ENCODE measurements at regions not wholly inside any gene's neighbourhood (a gene's known extent, or its start where the extent isn't known, plus 50 kb on each side); places are given as distances from the start of the nearest gene placed in this dataset.

DNA sequence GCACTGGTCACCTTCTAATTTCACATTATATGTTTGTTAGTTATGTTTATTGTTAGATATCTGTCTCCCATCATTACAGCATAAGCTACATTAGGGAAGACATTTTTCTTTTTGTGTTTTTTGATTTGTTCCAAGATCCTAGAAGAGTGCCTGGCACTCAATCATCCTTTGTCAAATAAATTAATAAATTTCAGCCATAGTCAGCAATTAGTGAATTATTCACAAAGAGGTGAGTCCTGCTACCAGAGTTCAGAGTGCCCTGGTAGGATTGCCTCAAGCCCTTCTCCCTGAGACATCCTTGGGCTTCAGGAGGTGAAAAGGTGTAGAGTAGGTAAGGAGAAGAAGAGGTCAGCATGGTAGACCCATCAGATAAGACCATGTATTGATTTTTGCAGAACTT is 186.2 kb upstream of the CTAGE1 start:
- no peak overlapping the region for H3K27ac ChIP-seq (ENCODE audit: low read depth, low read length)
- H3K4me3 ChIP-seq (ENCODE audit: low read depth, low read length): no peak overlapping the region
- no peaks in the 10 kb centered on the region for H3K27me3 ChIP-seq (ENCODE audit: insufficient read depth, low read length)
- H2AFZ ChIP-seq (ENCODE audit: low read length, unreplicated experiment): no peak overlapping the region
- no peaks in the 10 kb centered on the region for H3K79me2 ChIP-seq (ENCODE audit: control insufficient read depth, insufficient read depth, low read length, unreplicated experiment)
- no peaks in the 10 kb centered on the region for H3K36me3 ChIP-seq (ENCODE audit: insufficient read depth, low read length)
- H3K4me1 ChIP-seq (ENCODE audit: control insufficient read depth, insufficient read depth, low read length, unreplicated experiment): peaks cover 7% of the 10 kb centered on the region

- H3K36me3 ChIP-seq (ENCODE audit: insufficient read depth, low read length): no peaks in the 10 kb centered on the region
- H3K27ac ChIP-seq (ENCODE audit: low read depth, low read length): peak overlapping the region; percentile 42; the same call in 1 of the 2 replicates
Observed at GRCh38 chr18:22604390-22604985, 186.8 kb upstream of the CTAGE1 start.

DNA sequence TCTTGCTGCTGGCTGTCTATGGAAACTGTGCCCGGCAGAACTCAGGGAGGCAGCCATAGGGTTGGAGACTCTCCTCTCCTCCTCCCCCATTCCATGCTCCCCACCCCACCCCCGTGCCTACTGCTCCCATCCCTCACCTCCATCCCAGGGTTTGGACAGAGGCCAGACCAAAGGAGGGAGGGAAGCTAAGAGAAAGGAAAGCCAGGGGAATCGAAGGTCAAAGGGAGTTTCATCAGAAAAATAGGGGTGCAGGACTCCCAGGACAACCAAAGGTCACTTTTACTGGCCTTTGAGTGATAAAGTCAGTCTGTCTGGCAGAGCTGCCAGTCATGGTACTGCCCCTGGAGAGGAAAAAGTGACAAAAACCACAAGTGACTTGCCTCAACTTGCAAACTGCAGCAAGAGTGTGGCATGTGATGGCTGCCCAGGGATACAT is 187.3 kb upstream of the CTAGE1 start:
- H3K4me1 ChIP-seq (ENCODE audit: control insufficient read depth, insufficient read depth, low read length, unreplicated experiment): peaks cover 7% of the 10 kb centered on the region

More at GRCh38 chr18:22604390-22604985, 186.8 kb upstream of the CTAGE1 start:
- H3K79me2 ChIP-seq (ENCODE audit: control insufficient read depth, insufficient read depth, low read length, unreplicated experiment): no peaks in the 10 kb centered on the region
- H3K4me1 ChIP-seq (ENCODE audit: control insufficient read depth, insufficient read depth, low read length, unreplicated experiment): peaks cover 7% of the 10 kb centered on the region
- H3K4me3 ChIP-seq (ENCODE audit: low read depth, low read length): peak overlapping the region; percentile 31; the same call in 1 of the 2 replicates
- peak overlapping the region; percentile 49 for H2AFZ ChIP-seq (ENCODE audit: low read length, unreplicated experiment)
- no peaks in the 10 kb centered on the region for H3K27me3 ChIP-seq (ENCODE audit: insufficient read depth, low read length)

DNA sequence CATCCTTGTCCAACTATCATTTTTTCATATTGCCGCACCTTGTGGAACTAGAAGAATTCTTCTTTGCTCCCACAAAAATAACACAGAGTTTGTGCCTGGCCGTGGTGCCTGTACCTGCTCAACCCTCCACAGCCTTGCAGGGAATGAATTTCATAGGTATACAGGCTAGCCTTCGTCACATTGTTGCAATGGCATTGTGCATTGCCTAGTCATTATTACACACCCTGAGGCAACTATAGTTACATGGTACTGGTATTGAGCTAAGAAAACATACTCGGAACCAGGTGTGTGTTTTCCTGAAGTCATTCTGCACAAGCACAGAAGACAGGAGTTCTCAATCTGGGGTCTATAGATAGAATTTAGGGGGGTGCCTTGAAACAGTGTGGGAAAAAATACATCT is 188.0 kb upstream of the CTAGE1 start:
- no peaks in the 10 kb centered on the region for H3K36me3 ChIP-seq (ENCODE audit: insufficient read depth, low read length)
- H3K4me1 ChIP-seq (ENCODE audit: control insufficient read depth, insufficient read depth, low read length, unreplicated experiment): peaks cover 7% of the 10 kb centered on the region
- no peaks in the 10 kb centered on the region for H3K27me3 ChIP-seq (ENCODE audit: insufficient read depth, low read length)
- H3K79me2 ChIP-seq (ENCODE audit: control insufficient read depth, insufficient read depth, low read length, unreplicated experiment): no peaks in the 10 kb centered on the region
- no peak overlapping the region for H3K4me3 ChIP-seq (ENCODE audit: low read depth, low read length)
- H2AFZ ChIP-seq (ENCODE audit: low read length, unreplicated experiment): no peak overlapping the region
- H3K27ac ChIP-seq (ENCODE audit: low read depth, low read length): no peak overlapping the region

More for the DNA sequence above, 187.3 kb upstream of the CTAGE1 start:
- 0 out of 2 replicates have a peak overlapping the region, but pooled peaks have one; percentile 42 for H3K27ac ChIP-seq (ENCODE audit: low read depth, low read length)
- no peaks in the 10 kb centered on the region for H3K79me2 ChIP-seq (ENCODE audit: control insufficient read depth, insufficient read depth, low read length, unreplicated experiment)
- H3K27me3 ChIP-seq (ENCODE audit: insufficient read depth, low read length): no peaks in the 10 kb centered on the region
- no peaks in the 10 kb centered on the region for H3K36me3 ChIP-seq (ENCODE audit: insufficient read depth, low read length)
- H3K4me3 ChIP-seq (ENCODE audit: low read depth, low read length): no peak overlapping the region
- H2AFZ ChIP-seq (ENCODE audit: low read length, unreplicated experiment): peak overlapping the region; percentile 49

DNA sequence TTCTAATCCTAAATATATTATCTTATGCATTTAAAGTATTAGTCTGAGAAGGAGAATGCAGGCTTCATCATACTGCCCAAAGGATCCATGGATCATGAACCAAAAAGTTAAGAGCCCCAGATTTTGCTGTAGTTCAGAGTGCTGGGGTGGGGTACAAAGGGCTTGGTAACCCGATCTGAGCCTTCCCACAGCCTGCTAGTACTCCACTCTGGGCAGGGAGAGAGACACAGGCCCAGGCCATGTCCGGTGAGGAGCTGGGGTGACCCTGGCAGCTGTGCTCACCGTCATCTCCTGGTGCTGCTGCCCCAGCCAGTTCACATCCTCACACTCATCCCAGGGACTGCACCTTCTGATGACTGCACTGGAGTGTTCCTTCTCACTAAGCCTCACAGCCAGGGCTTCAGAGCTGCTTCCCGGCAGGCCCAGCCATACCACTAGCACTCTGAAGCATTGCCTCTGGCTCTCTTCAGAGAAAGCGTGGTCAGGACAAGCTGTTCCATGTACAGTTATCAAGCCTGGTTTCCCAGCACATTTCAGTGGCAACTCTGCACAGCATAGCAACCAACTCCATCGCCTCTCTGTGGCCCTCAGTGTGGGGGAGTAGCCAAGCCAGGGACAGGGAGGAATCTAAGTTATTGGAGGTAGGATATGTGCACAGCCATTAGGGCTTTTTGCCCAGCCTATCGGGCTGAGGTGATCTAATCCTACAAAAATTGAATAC is 189.0 kb upstream of the CTAGE1 start:
- H3K36me3 ChIP-seq (ENCODE audit: insufficient read depth, low read length): no peaks in the 10 kb centered on the region
- no peaks in the 10 kb centered on the region for H3K79me2 ChIP-seq (ENCODE audit: control insufficient read depth, insufficient read depth, low read length, unreplicated experiment)
- H2AFZ ChIP-seq (ENCODE audit: low read length, unreplicated experiment): no peak overlapping the region
- no peak overlapping the region for H3K4me3 ChIP-seq (ENCODE audit: low read depth, low read length)
- H3K4me1 ChIP-seq (ENCODE audit: control insufficient read depth, insufficient read depth, low read length, unreplicated experiment): peaks cover 7% of the 10 kb centered on the region
- no peak overlapping the region for H3K27ac ChIP-seq (ENCODE audit: low read depth, low read length)
- H3K27me3 ChIP-seq (ENCODE audit: insufficient read depth, low read length): no peaks in the 10 kb centered on the region

DNA sequence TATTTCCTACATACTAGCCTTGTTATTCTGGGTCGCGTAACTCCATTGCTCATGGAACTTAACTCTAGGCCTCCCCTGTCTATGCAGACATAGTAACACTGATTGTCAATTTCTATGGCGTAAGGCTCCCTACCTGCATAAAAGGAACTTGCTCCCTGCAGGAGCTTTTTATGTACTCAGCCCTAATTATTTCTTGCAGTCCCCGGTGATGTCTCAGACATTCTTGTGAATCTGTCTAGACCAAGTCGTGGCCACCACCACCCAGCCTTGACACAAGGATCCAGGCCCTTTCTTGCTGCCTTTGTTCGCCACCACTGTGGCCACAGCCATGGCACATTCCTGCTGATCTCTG is 189.5 kb upstream of the CTAGE1 start:
- Histone ChIP-seq H3K27me3 (ENCODE audit: insufficient read depth, low read length) (no peaks in the 10 kb centered on the region), H2AFZ (ENCODE audit: low read length, unreplicated experiment) (no peak overlapping the region), H3K36me3 (ENCODE audit: insufficient read depth, low read length) (no peaks in the 10 kb centered on the region), H3K79me2 (ENCODE audit: control insufficient read depth, insufficient read depth, low read length, unreplicated experiment) (no peaks in the 10 kb centered on the region), H3K4me1 (ENCODE audit: control insufficient read depth, insufficient read depth, low read length, unreplicated experiment) (peaks cover 7% of the 10 kb centered on the region), H3K4me3 (ENCODE audit: low read depth, low read length) (no peak overlapping the region), H3K27ac (ENCODE audit: low read depth, low read length) (no peak overlapping the region)

- Histone ChIP-seq H3K27me3 (ENCODE audit: insufficient read depth, low read length) (no peaks in the 10 kb centered on the region), H3K27ac (ENCODE audit: low read depth, low read length) (no peak overlapping the region), H3K79me2 (ENCODE audit: control insufficient read depth, insufficient read depth, low read length, unreplicated experiment) (no peaks in the 10 kb centered on the region), H3K4me3 (ENCODE audit: low read depth, low read length) (no peak overlapping the region), H2AFZ (ENCODE audit: low read length, unreplicated experiment) (no peak overlapping the region), H3K4me1 (ENCODE audit: control insufficient read depth, insufficient read depth, low read length, unreplicated experiment) (peaks cover 7% of the 10 kb centered on the region), H3K36me3 (ENCODE audit: insufficient read depth, low read length) (no peaks in the 10 kb centered on the region)
Observed at GRCh38 chr18:22608847-22609246, 191.1 kb upstream of the CTAGE1 start.

DNA sequence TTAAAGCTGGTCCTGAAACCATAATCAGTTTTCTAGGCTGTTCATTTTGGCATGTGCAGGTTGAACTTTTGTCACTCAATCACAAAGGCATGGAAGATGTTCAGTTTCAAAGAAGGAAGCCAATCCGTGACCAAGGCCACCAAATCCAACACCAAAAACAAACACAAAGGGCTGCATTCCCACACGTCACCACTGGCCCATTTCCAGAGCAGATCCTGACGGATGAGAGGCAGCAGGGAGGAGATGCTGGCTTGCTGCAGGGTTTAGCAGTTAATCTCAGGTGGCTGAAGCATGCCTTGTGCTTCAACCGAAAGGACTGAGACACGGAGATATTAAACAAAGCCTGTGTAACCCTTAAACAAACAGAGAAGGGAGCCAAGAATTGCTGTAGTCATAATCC is 191.9 kb upstream of the CTAGE1 start:
- H3K27ac ChIP-seq (ENCODE audit: low read depth, low read length): no peak overlapping the region
- no peak overlapping the region for H3K4me3 ChIP-seq (ENCODE audit: low read depth, low read length)
- H2AFZ ChIP-seq (ENCODE audit: low read length, unreplicated experiment): peak overlapping the region; percentile 34
- H3K36me3 ChIP-seq (ENCODE audit: insufficient read depth, low read length): no peaks in the 10 kb centered on the region
- H3K27me3 ChIP-seq (ENCODE audit: insufficient read depth, low read length): no peaks in the 10 kb centered on the region
- H3K79me2 ChIP-seq (ENCODE audit: control insufficient read depth, insufficient read depth, low read length, unreplicated experiment): no peaks in the 10 kb centered on the region
- peaks cover 7% of the 10 kb centered on the region for H3K4me1 ChIP-seq (ENCODE audit: control insufficient read depth, insufficient read depth, low read length, unreplicated experiment)

DNA sequence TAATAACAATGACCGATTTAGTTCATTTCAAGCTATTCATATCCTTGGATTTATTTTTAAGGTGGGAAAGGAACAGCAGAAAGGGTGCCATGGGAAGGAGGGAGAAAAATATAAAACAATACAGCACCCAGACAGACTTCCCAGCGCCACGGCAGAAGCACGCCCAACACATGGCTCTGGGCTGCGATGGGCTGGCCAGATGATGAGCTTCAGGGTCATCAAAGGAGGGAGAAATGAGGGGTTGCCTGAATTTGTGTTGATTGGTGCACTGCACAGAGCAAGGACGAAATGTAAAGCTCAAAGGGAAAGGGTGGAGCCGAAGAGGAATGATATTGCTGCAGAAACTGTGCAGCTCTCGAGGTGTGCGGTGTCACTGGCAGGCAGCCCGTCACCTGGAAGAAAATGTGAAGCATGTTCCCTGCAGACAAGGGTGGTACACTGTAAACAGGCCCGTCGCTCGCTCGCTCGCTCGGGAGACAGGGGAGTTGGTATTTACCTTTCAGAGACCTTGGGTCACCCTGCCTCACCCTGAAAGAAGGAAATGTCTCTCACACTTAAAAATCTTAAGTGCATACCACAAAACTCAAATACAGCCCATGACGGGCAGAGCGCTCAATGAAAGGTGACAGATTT is 195.5 kb upstream of the CTAGE1 start:
- Histone ChIP-seq H2AFZ (ENCODE audit: low read length, unreplicated experiment) (no peak overlapping the region), H3K79me2 (ENCODE audit: control insufficient read depth, insufficient read depth, low read length, unreplicated experiment) (no peaks in the 10 kb centered on the region), H3K27ac (ENCODE audit: low read depth, low read length) (no peak overlapping the region), H3K27me3 (ENCODE audit: insufficient read depth, low read length) (no peaks in the 10 kb centered on the region), H3K4me1 (ENCODE audit: control insufficient read depth, insufficient read depth, low read length, unreplicated experiment) (no peaks in the 10 kb centered on the region), H3K4me3 (ENCODE audit: low read depth, low read length) (no peak overlapping the region), H3K36me3 (ENCODE audit: insufficient read depth, low read length) (no peaks in the 10 kb centered on the region)

DNA sequence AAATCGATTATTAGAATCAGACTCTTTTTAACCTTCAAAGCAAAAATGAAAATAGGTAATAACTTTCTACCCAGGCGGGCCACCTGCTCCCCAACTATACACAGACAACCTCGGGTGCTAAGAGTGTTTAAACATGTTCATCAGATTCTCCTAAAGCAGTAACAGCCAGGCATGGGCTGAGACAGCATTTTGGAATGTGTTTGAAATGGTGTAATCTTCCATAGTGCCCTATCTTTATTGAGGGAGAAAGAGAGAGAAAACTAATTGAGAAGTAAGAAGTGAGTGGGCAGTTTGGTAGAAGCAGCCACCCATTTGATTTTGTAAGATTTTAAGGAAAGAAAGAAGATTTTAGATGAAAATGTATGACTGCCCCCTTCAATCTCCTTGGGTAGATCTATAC is 196.1 kb upstream of the CTAGE1 start:
- Histone ChIP-seq H2AFZ (ENCODE audit: low read length, unreplicated experiment) (no peak overlapping the region), H3K4me1 (ENCODE audit: control insufficient read depth, insufficient read depth, low read length, unreplicated experiment) (no peaks in the 10 kb centered on the region), H3K4me3 (ENCODE audit: low read depth, low read length) (no peak overlapping the region)

DNA sequence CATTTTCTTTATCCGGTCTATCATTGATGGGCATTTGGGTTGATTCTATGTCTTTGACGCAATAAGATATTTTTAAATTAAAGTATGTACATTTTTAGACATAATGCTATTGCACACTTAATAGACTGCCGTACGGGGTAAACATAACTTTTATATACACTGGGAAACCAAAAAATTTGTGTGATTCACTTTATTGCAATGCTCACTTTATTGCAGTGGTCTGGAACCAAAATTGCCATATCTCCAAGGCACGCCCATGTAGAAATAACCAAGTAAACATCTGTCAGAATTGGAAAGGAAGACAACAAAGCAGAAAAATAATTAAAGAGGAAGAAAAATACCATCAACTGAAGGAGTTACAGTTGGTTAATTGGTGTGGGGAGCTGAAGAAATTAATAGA is 205.8 kb upstream of the CTAGE1 start:
- Histone ChIP-seq H3K27me3 (ENCODE audit: insufficient read depth, low read length) (no peaks in the 10 kb centered on the region), H3K36me3 (ENCODE audit: insufficient read depth, low read length) (no peaks in the 10 kb centered on the region), H3K4me3 (ENCODE audit: low read depth, low read length) (no peak overlapping the region), H3K4me1 (ENCODE audit: control insufficient read depth, insufficient read depth, low read length, unreplicated experiment) (no peaks in the 10 kb centered on the region), H3K27ac (ENCODE audit: low read depth, low read length) (no peak overlapping the region), H3K79me2 (ENCODE audit: control insufficient read depth, insufficient read depth, low read length, unreplicated experiment) (no peaks in the 10 kb centered on the region), H2AFZ (ENCODE audit: low read length, unreplicated experiment) (no peak overlapping the region)

More for the DNA sequence above, 196.1 kb upstream of the CTAGE1 start:
- H3K36me3 ChIP-seq (ENCODE audit: insufficient read depth, low read length): no peaks in the 10 kb centered on the region
- no peaks in the 10 kb centered on the region for H3K79me2 ChIP-seq (ENCODE audit: control insufficient read depth, insufficient read depth, low read length, unreplicated experiment)
- H3K27me3 ChIP-seq (ENCODE audit: insufficient read depth, low read length): no peaks in the 10 kb centered on the region
- H3K27ac ChIP-seq (ENCODE audit: low read depth, low read length): no peak overlapping the region

Data from ACC112 (cell line).